NCI-H2107 (cell line): ENCODE measurements at regions not wholly inside any gene's neighbourhood (a gene's known extent, or its start where the extent isn't known, plus 50 kb on each side); places are given as distances from the start of the nearest gene placed in this dataset.
"Not testable (repeated sequence)": the region's sequence is repeated elsewhere in the genome, so short reads cannot be mapped to it uniquely, and the experiment has no call there.

Experiments
- DNase-seq: peaks from one replicate; lab custom pipeline; 2025; lab: John Stamatoyannopoulos, UW

DNA sequence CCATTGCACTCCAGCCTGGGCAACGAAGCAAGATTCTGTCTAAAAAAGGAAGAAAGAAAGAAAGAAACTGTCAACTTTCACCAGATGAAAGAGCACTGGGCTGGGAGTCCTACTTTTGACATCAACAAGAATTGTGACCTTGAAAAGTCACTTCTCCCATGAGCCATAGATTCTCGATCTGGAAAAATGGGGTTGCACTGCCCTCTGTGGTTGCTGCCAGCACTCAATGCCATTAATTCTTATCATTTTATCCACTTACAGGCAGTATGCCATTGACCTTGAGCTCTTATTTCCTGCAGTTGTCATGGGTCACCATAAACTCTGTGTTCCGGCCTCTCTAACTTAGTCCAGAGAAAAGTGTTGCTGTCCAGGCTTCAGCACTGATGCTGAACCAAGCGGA lies 137.2 kb downstream of the NOC3L start:
- DNase-seq = no peak

DNA sequence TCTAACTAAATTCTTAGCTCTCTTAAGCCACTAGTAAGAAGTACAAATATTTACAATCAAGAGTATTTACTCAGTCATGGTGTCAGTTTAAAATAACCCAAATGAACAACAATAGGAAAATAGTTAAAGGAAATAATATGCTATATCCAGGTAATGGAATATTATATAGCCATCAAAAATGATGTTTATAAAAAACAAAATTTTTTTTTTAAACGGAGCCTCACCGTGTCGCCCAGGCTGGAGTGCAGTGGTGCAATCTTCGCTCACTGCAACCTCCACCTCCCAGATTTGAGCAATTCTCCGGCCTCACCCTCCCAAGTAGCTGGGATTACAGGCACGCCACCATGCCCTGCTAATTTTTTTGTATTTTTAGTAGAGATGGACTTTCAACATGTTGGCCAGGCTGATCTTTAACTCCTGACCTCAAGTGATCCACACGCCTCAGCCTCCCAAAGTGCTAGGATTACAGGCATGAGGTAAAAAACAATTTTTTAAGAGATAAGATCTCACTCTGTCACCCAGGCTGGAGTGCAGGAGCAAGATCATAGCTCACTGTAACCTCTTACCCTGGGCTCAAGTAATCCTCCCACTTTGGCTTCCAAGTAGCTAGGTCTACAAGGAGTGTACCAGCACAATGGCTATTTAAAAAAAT lies 132.5 kb downstream of the NOC3L start:
- DNase-seq = no peak

DNA sequence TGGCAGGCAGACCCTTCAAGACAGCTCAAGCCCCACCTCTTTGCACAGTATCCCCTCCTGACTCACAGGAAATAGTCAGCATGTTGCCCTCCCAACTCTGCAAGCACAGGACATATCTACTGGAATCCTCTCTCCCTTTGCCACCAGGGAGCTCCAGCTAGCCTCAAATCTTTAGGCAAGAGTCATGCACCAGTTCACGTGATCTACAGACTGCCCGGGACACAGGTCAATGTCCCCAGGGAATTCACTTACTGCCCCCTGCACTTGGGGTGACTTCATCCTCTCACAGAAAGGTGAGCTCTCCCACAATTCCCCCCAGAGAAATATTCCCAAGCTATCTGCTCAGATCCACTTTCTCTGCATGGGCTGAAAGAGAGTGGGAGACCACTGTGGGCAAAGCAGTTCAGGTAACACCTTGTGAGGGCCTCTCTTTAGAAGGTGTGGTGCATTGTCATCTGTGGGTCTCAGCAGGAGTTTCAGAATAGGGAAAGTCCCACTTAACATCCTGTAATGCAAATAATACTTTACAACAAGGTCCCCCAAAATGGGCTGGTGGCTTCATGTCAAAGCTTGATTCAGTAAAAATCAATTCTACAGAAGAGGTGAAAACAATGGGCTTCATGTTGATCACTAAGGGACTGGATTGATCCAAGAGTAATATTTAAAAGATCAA lies 129.9 kb downstream of the NOC3L start:
- DNase-seq = no peak

DNA sequence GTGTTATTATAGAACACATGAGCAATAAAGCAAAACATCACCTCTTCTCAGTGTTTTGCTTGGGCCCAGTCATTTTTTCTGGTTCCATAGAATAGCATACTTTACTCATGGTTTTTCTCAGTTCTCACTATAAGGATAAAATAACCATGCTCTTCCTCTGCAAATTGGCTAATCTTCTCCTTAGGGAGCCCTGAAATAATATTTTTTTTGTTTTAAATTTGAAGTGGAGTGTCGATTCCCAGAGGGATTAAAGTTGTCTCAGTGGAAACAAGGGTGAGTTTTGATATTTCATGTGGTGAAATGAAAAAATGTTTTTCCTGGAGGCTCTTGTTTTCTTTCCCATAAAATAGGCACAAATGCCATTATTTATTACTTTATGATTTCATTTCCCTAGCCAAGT lies 127.3 kb downstream of the NOC3L start:
- DNase-seq = no peak

DNA sequence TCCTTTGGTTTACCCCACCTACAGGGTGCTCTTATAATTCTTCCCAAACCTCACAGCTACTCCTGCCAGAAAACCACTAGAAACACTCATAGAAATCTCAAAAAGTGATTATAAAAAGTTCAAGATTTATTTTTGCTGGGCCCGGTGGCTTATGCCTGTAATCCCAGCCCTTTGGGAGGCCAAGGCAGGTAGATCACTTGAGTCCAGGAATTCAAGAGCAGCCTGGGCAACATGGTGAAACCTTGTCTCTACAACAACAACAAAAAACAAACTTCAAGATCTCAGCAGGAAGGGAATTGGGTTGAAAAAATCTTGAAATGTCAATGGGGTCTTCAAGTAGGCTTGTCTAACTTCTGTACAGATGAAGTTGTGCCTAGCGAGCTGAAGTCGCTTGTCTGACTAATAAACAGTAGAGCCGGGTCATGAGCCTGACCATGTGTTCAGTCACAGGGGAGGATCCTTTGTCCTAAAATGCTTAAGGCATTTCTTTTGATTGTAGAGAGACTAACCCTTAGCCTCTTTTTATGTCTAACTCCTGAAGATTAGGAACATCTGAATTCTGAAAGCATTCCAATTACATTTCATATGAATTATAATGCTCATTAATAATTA lies 124.6 kb downstream of the NOC3L start:
- DNase-seq = no peak

DNA sequence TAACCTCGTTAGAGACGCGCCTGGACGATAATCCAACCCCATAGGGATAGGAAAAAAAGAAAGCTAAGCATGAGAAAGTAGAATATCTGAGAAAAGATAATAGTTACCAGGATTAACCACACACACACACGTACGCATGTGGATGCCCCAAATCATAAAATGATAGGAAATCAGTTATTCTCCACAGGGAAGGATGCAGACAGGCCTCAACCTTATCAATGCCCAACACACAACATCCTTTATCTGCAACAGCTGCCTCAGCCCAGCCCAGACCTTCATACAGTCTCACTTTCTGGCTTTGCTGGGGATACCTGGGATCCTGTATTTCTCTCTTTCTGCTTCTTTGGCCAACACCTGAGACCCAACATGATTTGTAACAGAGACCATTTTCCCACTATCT lies 123.0 kb downstream of the NOC3L start:
- DNase-seq = no peak

DNA sequence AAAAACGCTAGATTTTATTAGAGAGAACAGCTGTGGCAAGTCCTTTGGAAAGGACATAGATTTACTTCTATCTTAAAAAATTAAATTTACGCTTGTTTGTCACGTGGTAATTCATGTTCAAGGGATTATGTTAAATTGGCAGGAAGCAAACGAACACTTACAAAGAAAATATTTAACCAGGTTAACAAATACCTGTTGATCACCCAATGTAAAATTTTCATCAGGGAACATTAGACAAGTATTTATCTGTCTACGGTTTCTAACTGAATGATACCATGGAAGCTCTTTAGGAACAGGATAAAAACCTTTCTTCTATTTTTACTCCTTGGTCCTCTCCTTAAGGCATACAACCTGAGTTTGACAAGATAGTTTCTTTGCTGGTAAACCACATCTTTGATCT lies 122.2 kb downstream of the NOC3L start:
- no peak for DNase-seq

DNA sequence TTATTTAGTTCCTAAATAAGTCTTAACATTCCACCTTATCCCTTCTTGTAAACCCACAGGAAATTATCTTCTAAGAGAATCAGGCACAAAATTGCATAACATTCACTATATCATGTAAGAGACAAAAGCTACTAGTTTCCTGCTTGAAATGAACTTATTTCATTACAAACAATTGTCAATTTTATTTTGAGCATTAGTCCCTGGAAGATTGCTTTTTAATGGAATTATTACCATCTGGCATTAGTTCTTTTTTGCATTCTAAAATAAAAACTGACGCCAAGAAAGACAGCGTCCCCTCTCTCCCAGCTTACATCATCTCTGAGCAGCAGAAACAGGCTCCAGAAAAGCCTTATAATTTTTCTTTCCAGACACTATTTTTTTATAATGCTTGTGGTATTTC lies 121.8 kb downstream of the NOC3L start:
- DNase-seq = no peak

DNA sequence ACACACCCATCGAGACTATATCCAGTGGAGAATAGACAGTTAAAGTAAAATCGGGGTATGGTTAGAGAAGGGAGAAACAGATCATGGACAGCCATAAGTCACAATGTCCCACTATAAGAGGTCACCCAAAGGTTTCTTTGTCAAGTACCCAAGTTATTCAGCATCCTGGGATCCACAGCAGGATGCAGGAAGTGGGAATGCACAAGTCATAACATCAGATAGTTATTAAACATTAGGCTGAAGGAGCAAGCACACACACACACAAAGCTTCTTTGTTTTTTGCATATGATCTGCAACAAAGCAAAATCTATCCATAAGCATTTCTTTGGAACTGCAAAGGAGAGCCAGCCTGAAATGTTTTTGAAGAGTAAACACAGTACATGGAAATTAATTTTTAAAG lies 111.6 kb downstream of the NOC3L start:
- no peak for DNase-seq

DNA sequence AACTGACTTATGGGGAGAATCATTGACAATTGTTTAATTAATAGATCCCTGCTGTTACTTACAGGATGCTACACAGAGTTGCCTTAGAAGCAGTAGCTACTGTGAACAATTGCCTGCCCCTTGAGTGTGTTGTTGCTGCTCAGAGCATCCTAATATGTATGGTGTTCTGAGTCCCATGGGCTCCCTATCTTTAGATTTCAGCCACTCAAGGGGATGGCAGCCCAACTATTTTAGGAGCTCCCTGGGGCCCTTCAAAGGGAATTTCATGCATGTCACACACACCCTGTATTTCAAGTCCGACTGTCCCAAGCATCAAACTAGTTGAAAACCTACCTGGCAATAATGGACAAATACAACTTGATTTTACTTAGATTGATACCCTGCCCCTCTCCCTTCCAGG lies 111.2 kb downstream of the NOC3L start:
- DNase-seq = no peak

DNA sequence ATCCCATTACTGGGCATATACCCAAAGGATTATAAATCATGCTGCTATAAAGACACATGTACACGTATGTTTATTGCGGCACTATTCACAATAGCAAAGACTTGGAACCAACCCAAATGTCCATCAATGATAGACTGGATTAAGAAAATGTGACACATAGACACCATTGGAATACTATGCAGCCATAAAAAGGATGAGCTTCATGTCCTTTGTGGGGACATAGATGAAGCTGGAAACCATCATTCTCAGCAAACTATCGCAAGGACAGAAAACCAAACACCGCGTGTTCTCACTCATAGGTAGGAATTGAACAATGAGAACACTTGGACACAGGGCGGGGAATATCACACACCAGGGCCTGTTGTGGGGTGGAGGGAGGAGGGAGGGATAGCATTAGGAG lies 105.3 kb downstream of the NOC3L start:
- not testable (repeated sequence) for DNase-seq

DNA sequence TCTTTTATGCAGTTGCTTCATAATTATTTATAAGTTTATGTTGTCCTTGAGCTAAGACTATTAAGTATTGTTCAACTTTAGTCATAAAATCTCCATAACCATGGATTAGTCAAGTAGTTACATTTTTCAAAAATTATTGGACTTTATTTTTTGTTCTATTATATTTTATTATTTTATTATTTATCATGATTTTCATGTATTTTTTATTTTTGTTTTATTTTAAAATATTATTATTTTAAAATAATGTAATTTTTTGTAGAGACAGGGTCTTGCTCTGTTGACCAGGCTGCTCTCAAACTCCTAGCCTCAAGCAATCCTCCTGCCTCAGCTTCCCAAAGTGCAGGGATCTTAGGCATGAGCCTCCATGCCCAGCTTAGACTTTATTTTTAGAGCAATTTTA lies 102.3 kb downstream of the NOC3L start:
- no peak for DNase-seq

DNA sequence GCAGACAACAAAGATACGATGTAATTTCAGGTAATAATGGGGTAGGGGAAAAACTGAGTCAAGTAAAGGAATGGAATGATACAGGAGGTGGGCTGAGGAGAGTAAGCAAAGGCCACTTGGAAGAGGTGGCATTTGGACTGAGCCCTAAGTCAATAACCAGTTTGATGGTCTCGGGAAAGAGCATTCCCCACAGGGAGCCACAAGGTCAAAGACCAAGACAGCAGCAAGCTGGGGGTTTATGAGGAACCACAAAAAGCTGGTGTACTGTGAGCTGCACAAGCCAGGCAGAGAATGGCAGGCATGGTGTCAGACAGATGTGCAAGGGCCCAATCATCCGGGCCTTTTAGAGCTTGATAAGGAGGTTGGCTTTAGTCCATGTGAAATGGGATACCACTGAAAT lies 98.7 kb downstream of the NOC3L start:
- no peak for DNase-seq

DNA sequence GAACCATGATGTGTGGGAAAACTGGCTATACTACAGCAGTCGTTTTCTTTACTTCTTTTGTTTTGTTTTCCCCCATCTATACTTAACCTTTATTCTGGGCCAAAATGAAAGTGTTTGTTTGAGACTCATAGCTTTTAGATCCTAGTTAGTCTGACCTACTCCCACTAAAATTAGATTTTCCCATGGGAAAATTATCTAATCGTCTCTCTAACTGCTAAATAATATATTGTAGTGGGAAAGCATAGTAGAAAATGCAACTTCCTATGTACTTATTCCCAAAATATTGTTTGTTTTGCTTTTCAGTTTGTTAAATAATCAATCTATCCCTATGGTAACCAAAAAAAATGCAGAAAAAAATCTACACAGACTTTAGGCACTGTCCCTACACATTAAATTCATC lies 96.6 kb downstream of the NOC3L start:
- no peak for DNase-seq

DNA sequence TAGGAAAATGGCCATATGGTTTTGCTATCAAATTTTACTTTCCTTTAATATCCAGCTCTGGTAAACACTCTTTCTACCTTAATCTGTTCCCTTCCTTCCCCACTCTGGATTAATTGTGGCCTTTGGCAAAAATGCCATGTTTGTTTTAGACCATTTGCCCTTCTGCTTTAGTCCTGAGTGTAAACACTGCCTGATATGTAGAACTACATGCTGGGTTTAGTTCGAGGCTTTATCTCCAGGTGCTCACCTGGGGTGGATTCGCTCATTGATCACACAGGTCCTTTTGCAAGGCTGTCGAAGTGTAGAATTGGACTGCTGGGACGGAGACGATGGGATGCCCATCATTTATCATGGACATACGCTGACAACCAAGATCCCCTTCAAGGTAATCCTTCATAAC lies 94.1 kb downstream of the NOC3L start:
- DNase-seq = no peak

DNA sequence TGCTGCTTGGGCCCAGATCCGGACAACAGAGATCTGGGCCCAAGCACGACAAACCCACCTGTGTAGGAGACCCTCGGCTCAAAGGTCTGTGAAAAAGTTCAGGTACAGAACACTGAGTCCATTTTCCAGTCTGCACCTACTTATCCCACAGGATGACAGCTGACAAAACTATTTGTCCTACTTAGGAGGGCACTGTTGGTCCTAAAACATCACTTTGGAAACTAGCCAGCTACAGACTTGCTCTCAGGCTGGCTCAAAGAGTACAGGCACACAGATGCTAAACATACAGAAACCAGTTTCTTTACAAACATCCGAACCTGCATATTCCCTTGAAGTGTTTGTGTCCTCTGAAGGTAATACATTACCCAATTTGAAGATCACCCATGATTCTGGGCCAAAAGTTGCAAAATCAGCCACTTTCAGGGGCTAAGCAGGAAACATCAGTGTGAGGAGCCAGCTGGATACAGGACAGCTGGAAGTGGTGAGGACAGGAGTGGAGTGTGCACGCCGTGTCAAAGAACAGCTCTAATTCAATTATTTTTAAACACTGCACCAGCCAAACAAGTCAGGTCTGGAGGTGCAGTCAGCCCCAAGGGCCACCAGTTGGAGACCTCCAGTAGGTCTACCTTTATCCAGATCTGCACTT lies 88.5 kb downstream of the NOC3L start:
- no peak for DNase-seq

DNA sequence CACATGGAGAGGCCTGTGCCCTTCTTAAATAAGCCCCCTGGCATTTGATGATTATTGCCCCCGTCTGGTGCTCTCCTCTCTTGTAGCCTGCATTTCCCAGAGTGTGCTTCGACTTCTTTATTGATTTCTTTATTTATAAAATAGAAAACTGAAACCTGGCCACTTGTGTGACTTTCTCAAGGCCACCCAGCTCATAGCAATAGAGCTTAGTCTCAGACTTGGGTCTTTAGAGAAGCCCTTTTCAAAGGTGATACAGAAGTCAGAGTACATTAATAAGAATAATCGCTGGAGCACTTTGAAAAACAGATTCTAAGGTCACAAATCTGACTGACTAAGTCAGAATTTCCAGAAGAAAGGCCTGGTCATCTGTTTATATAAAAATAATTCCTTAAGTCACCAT lies 86.6 kb downstream of the NOC3L start:
- DNase-seq = no peak

DNA sequence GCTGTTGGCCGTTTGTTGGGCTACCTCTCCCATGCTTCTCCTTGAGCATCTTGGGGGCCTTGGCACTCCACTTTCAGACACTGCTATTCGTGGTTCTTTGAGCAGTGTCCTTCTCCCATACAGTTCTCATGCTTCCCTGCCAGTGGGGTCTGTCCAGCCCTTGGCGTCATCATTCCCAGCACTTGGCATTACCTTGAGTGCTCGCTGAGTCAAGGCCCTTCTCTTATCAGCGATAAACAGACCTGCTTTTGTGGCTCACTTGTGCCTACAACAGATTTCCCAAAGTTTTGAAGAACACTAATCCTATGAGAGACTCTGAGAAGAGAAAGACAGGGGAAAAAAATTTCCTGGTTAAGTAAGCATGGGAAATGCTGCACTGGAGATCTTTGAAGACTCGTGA lies 85.3 kb downstream of the NOC3L start:
- no peak for DNase-seq

DNA sequence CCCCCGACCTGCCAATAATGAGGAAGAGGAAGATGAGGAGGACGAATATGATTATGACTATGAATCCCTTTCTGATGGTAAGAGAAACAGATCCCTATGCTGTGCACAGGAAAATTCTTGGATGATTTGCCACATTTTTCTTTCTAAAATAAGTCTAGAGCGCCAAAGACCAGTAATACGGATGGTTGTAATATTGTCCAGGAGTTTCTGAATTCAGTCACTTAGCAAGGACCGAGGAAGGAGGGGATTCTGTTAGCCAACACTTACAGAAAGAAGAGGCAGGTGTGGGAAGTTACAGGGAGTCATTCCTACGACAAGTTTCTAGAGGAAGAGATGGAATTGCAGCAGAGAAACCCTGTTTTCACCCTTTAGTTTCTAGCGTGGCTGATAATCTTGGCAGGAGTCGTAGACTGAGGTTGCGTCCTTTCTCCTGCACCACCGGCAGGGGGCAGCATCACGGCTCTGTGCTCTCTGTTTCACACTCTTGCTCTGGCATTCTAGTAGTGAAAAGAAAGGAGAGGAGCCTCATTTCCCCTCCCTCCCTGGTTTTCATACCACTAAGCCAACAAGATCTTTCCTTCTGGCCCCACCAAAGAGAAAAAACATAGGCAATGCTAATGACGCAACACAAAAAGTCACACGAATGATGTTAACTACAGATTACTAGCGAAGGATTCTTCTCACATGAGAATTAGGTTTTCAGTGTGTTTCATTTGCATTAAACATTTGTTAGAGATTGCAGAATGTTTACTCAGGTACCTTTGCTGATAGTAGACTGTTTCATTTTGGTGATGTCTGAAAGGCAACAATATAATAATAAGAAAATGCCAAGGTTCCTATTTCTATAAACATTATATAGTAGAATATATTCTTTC lies 82.7 kb downstream of the NOC3L start:
- peak; percentile 21 for DNase-seq

DNA sequence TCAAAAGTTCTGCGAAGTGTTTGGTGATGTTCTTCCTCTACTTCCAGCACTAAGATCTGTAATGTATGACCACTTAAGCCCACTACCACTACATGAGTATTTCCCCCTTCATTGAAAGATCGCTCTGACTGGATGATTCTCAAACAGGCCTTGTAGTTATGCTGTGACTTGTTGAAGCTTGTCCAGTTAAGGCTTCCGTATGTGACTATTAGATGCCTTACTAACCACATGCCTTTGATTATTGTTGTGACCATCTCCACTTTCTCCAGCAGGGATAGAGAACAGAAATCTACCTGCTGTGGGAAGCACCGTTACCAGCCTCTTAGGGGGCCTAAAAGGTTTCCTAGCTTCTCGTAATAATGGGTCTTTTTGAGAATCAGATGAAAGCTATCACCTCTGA lies 81.1 kb downstream of the NOC3L start:
- no peak for DNase-seq

DNA sequence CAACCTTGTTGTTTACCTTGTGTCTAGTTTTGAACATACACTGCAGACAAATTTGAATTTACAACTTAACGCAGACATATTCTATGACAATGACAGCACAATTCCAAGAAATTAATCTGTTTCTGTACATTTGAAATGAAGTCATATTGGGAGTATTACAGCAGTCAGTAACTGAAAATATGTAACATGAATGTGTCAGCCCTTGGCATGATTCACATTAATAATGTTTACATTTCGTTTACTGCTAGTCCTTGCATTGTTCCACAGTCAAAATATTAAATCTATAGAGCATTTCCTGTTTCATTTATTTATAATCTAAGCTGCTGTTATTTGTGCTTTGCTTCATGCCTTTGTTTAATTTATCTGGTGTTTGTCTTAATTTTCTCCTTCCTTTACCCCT lies 80.4 kb downstream of the NOC3L start:
- no peak for DNase-seq
